K562 (cell line): ENCODE measurements at regions not wholly inside any gene's neighbourhood (a gene's known extent, or its start where the extent isn't known, plus 50 kb on each side); places are given as distances from the start of the nearest gene placed in this dataset.

Source experiments
- ATAC-seq: fragments of 200-7000 bp; cut with Tn5 transposase; 3 replicates; pipeline ENCODE4 v1.9.1; 2020; ENCODE audit warnings: moderate library complexity
- BruUV-seq: library from RNA; stranded (reverse); fragments of 400-500 nt; replicated peaks from 2 replicates; lab custom pipeline; 2021; lab: Mats Ljungman, UMichigan
- CTCF ChIA-PET: fragments of 300-600 bp; formaldehyde crosslinking; extraction: SDS; loops from one replicate; lab custom pipeline; 2021; ENCODE audit warnings: low intra/inter-chr PET ratio; lab: Yijun Ruan, JAX
- POLR2A ChIA-PET: fragments of 300-600, 350-650 bp; sonication (Branson Sonifier 250); formaldehyde crosslinking; extraction: SDS; loops from one replicate; lab custom pipeline; 2021; ENCODE audit warnings: antibody characterized with exemption, inconsistent platforms; lab: Yijun Ruan, JAX
- DNase-seq, 4 experiments: peaks; one replicate each; pipeline versions ENCODE4 v3.0.0 to v3.0.0-alpha.2; 2011 to 2018; ENCODE audit warnings: low spot score in 3 of 4, mixed read lengths in 3 of 4; ENCODE audit errors: extremely low read depth in 1 of 4
- FAIRE-seq: peaks from 2 replicates; lab custom pipeline; 2011; peaks lifted over from hg19 to GRCh38; lab: Jason Lieb, UNC
- H2AFZ ChIP-seq: 2 replicates; pipeline ENCODE4 v1.6.0; 2011; ENCODE audit warnings: low read depth, low read length, control low read depth, inconsistent platforms
- H3K27ac ChIP-seq: fragments of 200-600 bp; 3 replicates; pipeline ENCODE4 v1.8.0; 2011; ENCODE audit warnings: low read depth, mild to moderate bottlenecking, control low read depth, inconsistent platforms, low read length, moderate library complexity, mixed read lengths; ENCODE audit errors: extremely low read depth
- H3K27me3 ChIP-seq, 2 experiments: fragments of 300-600 bp in 1 of 2; 2 replicates in 1 of 2; 3 replicates in 1 of 2; pipeline versions ENCODE4 v1.6.0 to v1.8.0; 2011; ENCODE audit warnings: inconsistent platforms in 2 of 2, low read length in 2 of 2, mild to moderate bottlenecking in 1 of 2, mixed read lengths in 1 of 2, moderate library complexity in 1 of 2; ENCODE audit not compliant: control insufficient read depth in 2 of 2, insufficient read depth in 2 of 2
- H3K36me3 ChIP-seq: fragments of 300-600 bp; 3 replicates; pipeline ENCODE4 v1.8.0; 2011; ENCODE audit warnings: mild to moderate bottlenecking, low read length, inconsistent platforms; ENCODE audit not compliant: control insufficient read depth, insufficient read depth
- H3K4me1 ChIP-seq, 2 experiments: fragments of 200-600 bp in 1 of 2; replicated peaks in 1 of 2; 2 replicates in 1 of 2; 3 replicates in 1 of 2; pipeline versions ENCODE4 v1.5.1 to v1.8.0; 2011; ENCODE audit warnings: inconsistent platforms in 2 of 2, low read length in 2 of 2, mild to moderate bottlenecking in 1 of 2, mixed read lengths in 1 of 2, moderate library complexity in 1 of 2; ENCODE audit not compliant: control insufficient read depth in 2 of 2, insufficient read depth in 2 of 2
- H3K4me2 ChIP-seq: 2 replicates; pipeline ENCODE4 v1.6.1; 2011; ENCODE audit warnings: low read length, control low read depth, inconsistent platforms, mixed read lengths; ENCODE audit not compliant: insufficient read depth
- H3K4me3 ChIP-seq: fragments of 200-600 bp; sonication (generic), shearing (Covaris generic); 2 replicates; pipeline ENCODE4 v1.5.1; 2016; ENCODE audit warnings: control low read depth, inconsistent platforms
- H3K79me2 ChIP-seq: fragments of 200-600 bp; 3 replicates; pipeline ENCODE4 v1.8.0; 2011; ENCODE audit warnings: low read length, inconsistent platforms; ENCODE audit not compliant: control insufficient read depth, insufficient read depth
- H3K9ac ChIP-seq, 2 experiments: 2 replicates each; pipeline versions ENCODE4 v1.6.0 to v1.6.1; 2011; ENCODE audit warnings: low read depth in 2 of 2, low read length in 2 of 2, control low read depth in 1 of 2, inconsistent platforms in 1 of 2, mild to moderate bottlenecking in 1 of 2, mixed read lengths in 1 of 2; ENCODE audit not compliant: insufficient read depth in 1 of 2
- H3K9me1 ChIP-seq: one replicate; pipeline ENCODE4 v1.6.0; 2011; ENCODE audit warnings: inconsistent platforms, mild to moderate bottlenecking, low read length, moderate library complexity; ENCODE audit not compliant: control insufficient read depth, insufficient read depth
- H3K9me3 ChIP-seq: replicated peaks from 2 replicates; pipeline ENCODE4 v1.5.1; 2011; ENCODE audit warnings: low read depth, low read length, inconsistent platforms; ENCODE audit not compliant: control insufficient read depth, insufficient read depth
- H4K20me1 ChIP-seq: replicated peaks from 2 replicates; pipeline ENCODE4 v1.6.1; 2011; ENCODE audit warnings: low read length, inconsistent platforms, mixed read lengths; ENCODE audit not compliant: control insufficient read depth, insufficient read depth
- BCL6 ChIP-seq: fragments of 250-450 bp; sonication (Bioruptor Pico); IDR thresholded peaks from 2 replicates; pipeline ENCODE4 v1.4.0; 2020
- CXXC5 ChIP-seq: fragments of 250-450 bp; sonication (Bioruptor Pico); IDR thresholded peaks from 2 replicates; pipeline ENCODE4 v1.8.0; 2022; ENCODE audit warnings: inconsistent platforms, mild to moderate bottlenecking, moderate library complexity
- ELF1 ChIP-seq: fragments of 200-800 bp; sonication (Bioruptor generic); IDR thresholded peaks from 2 replicates; pipeline ENCODE4 v1.6.1; 2016; ENCODE audit warnings: missing genetic modification characterization, missing compliant biosample characterization
- ERF ChIP-seq: fragments of 450-650 bp; formaldehyde crosslinking; IDR thresholded peaks from 2 replicates; pipeline ENCODE4 v1.4.0; 2020; ENCODE audit warnings: mild to moderate bottlenecking, mixed read lengths
- JUNB ChIP-seq: fragments of 450-650 bp; formaldehyde crosslinking; conservative IDR thresholded peaks from 2 replicates; pipeline ENCODE4 v1.4.0; 2020; ENCODE audit warnings: mild to moderate bottlenecking
- NFIC ChIP-seq: fragments of 450-650 bp; IDR thresholded peaks from 2 replicates; pipeline ENCODE4 v1.6.1; 2017; ENCODE audit warnings: mild to moderate bottlenecking, inconsistent platforms
- PCBP1 ChIP-seq: fragments of 200-400 bp; formaldehyde crosslinking; IDR thresholded peaks from 2 replicates; pipeline ENCODE4 v1.6.1; 2018; ENCODE audit warnings: mild to moderate bottlenecking, low read depth, low read length; ENCODE audit not compliant: poor library complexity, severe bottlenecking
- SMAD1 ChIP-seq: fragments of 150-350 bp; IDR thresholded peaks from 2 replicates; pipeline ENCODE4 v1.6.1; 2014; ENCODE audit warnings: low read length, low read depth; ENCODE audit not compliant: partially characterized antibody
- SMC3 ChIP-seq: conservative IDR thresholded peaks from 2 replicates; pipeline ENCODE4 v1.6.1; 2011; ENCODE audit warnings: low read depth, low read length, improper control_type of control experiment; ENCODE audit not compliant: insufficient read depth
- TCFL5 ChIP-seq: fragments of 250-450 bp; sonication (Bioruptor Pico); conservative IDR thresholded peaks from 2 replicates; pipeline ENCODE4 v1.6.1; 2021; ENCODE audit warnings: mild to moderate bottlenecking, moderate library complexity, matching md5 sums
- WGBS: fragments of 100-300 bp; shearing (Covaris generic); methylation state at CpG from one replicate; pipeline ENCODE4 v1.1.6; 2016; ENCODE audit warnings: low coverage, mixed read lengths; ENCODE audit not compliant: insufficient coverage; ENCODE audit errors: missing lambda C conversion rate; 5-methylcytosine and 5-hydroxymethylcytosine counted together
- in situ Hi-C: fragments of 300-500 bp; cut with MboI; formaldehyde crosslinking; loops from 4 replicates; pipeline ENCODE4 v1.15.0; 2018; ENCODE audit warnings: inconsistent platforms, mixed read lengths
- intact Hi-C: fragments of 100-400 bp; cut with micrococcal nuclease; formaldehyde crosslinking; loops from 2 replicates; pipeline ENCODE4 v1.14.2; 2022
- TF ChIP-seq, protein P1 (sequence below): fragments of 450-650 bp; IDR thresholded peaks from 2 replicates; pipeline ENCODE4 v1.6.1; 2016; ENCODE audit warnings: missing biosample characterization, missing genetic modification characterization
- TF ChIP-seq, protein P2 (sequence below): IDR thresholded peaks from 3 replicates; pipeline ENCODE4 v1.6.1; 2011; ENCODE audit warnings: borderline replicate concordance, mild to moderate bottlenecking, moderate library complexity; ENCODE audit not compliant: insufficient read length; ENCODE audit errors: extremely low read depth
- TF ChIP-seq, protein P3 (sequence below): fragments of 450-650 bp; IDR thresholded peaks from 2 replicates; pipeline ENCODE4 v1.6.1; 2016; ENCODE audit warnings: mild to moderate bottlenecking

DNA sequence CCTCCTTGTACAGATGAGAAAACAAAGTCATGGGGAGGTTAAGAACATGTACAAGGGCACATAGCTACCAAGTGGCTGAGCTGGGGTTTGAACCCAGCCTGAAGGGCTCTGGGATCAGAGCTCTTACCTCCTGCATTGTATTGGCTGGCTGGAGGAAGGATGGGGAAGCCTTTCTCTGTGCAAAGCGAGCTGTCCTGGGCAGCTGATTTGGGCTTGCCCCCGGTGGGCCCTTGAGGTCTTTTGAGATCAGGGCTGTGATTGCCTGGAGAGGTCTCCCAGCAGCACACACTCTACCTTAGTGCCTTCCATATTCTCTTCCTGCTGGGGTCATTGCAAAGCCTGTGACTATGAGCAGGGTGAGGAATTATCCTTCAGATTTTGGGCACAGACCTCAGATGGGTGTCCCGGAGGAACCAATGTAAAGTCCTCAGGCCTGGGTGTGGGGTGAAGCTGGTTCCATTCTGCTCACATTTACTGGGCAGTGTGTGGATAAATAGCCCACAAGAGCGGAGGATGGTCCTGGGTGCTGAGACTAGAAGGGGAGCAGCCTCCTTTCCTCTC lies 53.3 kb upstream of the EPS8L3 start:
- no peak overlapping the region for H3K9ac ChIP-seq
- in situ Hi-C loops (no loop called here), intact Hi-C loops (no loop called here)
- peaks cover 33 to 42% of the 10 kb centered on the region in 2 experiments for H3K4me1 ChIP-seq
- H3K79me2 ChIP-seq: no peaks in the 10 kb centered on the region
- 94% methylated on average over 4 of the region's 4 CpGs for WGBS
- no peak overlapping the region for H3K27ac ChIP-seq
- H3K4me2 ChIP-seq: no peak overlapping the region
- peaks cover 5% of the 10 kb centered on the region; the same call in 1 of the 2 replicates for H3K9me3 ChIP-seq
- DNase-seq (peak in 1 of 4 experiments; percentile 4), FAIRE-seq (no peak), ATAC-seq (no peak)
- no peaks in the 10 kb centered on the region for H3K9me1 ChIP-seq
- no TSS peak for BruUV-seq
- H3K27me3 ChIP-seq: no peaks in the 10 kb centered on the region
- POLR2A ChIA-PET: interaction anchor here (0.8 kb wide), 1 partner anchor 168 kb away, joined by 3 read pairs; the partner anchor contains the start of gene AHCYL1
- H2AFZ ChIP-seq: no peak overlapping the region
- H4K20me1 ChIP-seq: no peaks in the 10 kb centered on the region
- CTCF ChIA-PET: no interaction called here
- H3K4me3 ChIP-seq: no peak overlapping the region
- no peaks in the 10 kb centered on the region for H3K36me3 ChIP-seq
- TF ChIP-seq TCFL5 (CRISPR knock-in tag) (no peak), SMC3 (no peak), PCBP1 (no peak), ELF1 (no peak), CXXC5 (CRISPR knock-in tag) (no peak), SMAD1 (no peak), BCL6 (CRISPR knock-in tag) (no peak), NFIC (no peak), ERF (no peak), JUNB (no peak)
- TF ChIP-seq, protein P1, sequence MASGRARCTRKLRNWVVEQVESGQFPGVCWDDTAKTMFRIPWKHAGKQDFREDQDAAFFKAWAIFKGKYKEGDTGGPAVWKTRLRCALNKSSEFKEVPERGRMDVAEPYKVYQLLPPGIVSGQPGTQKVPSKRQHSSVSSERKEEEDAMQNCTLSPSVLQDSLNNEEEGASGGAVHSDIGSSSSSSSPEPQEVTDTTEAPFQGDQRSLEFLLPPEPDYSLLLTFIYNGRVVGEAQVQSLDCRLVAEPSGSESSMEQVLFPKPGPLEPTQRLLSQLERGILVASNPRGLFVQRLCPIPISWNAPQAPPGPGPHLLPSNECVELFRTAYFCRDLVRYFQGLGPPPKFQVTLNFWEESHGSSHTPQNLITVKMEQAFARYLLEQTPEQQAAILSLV (tag): no peak
- TF ChIP-seq, protein P2, sequence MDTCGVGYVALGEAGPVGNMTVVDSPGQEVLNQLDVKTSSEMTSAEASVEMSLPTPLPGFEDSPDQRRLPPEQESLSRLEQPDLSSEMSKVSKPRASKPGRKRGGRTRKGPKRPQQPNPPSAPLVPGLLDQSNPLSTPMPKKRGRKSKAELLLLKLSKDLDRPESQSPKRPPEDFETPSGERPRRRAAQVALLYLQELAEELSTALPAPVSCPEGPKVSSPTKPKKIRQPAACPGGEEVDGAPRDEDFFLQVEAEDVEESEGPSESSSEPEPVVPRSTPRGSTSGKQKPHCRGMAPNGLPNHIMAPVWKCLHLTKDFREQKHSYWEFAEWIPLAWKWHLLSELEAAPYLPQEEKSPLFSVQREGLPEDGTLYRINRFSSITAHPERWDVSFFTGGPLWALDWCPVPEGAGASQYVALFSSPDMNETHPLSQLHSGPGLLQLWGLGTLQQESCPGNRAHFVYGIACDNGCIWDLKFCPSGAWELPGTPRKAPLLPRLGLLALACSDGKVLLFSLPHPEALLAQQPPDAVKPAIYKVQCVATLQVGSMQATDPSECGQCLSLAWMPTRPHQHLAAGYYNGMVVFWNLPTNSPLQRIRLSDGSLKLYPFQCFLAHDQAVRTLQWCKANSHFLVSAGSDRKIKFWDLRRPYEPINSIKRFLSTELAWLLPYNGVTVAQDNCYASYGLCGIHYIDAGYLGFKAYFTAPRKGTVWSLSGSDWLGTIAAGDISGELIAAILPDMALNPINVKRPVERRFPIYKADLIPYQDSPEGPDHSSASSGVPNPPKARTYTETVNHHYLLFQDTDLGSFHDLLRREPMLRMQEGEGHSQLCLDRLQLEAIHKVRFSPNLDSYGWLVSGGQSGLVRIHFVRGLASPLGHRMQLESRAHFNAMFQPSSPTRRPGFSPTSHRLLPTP: no peak
- TF ChIP-seq, protein P3, sequence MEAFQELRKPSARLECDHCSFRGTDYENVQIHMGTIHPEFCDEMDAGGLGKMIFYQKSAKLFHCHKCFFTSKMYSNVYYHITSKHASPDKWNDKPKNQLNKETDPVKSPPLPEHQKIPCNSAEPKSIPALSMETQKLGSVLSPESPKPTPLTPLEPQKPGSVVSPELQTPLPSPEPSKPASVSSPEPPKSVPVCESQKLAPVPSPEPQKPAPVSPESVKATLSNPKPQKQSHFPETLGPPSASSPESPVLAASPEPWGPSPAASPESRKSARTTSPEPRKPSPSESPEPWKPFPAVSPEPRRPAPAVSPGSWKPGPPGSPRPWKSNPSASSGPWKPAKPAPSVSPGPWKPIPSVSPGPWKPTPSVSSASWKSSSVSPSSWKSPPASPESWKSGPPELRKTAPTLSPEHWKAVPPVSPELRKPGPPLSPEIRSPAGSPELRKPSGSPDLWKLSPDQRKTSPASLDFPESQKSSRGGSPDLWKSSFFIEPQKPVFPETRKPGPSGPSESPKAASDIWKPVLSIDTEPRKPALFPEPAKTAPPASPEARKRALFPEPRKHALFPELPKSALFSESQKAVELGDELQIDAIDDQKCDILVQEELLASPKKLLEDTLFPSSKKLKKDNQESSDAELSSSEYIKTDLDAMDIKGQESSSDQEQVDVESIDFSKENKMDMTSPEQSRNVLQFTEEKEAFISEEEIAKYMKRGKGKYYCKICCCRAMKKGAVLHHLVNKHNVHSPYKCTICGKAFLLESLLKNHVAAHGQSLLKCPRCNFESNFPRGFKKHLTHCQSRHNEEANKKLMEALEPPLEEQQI: no peak
